ENCODE measurements at regions not wholly inside any gene's neighbourhood (a gene's known extent, or its start where the extent isn't known, plus 50 kb on each side); places are given as distances from the start of the nearest gene placed in this dataset.

DNA sequence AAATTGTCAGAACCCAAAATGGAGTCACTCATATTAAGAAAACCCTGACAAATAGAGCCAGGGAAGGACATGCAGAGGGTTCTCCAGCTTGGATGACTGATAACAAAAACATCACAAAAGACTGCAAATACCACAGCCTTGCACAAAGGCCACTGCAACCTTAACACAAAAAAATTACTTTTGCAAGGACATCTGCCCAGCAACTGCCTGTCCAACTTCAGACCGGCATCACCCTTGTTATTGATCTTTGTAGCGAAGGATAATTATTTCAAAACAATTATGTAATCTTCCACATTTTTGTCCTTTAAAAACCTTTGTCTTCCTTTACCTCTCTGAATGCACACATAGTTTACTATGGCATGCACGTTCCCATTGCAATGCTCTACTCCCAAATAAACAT lies 100.6 kb upstream of the TBX3 start:
- Histone ChIP-seq H2AFZ (ENCODE audit: low read depth, low read length) (no peak overlapping the region), H3K4me1 (ENCODE audit: control insufficient read depth, extremely low read depth, insufficient read depth, low read length) (no peaks in the 10 kb centered on the region), H3K9me3 (replicated peaks; ENCODE audit: control insufficient read depth, insufficient read depth, low read length) (peaks cover 3% of the 10 kb centered on the region), H3K36me3 (ENCODE audit: control insufficient read depth in 2 of 2, extremely low read depth in 1 of 2, insufficient read depth in 2 of 2, low read length in 2 of 2) (no peaks in the 10 kb centered on the region), H3K9me1 (replicated peaks; ENCODE audit: control insufficient read depth, extremely low read depth, insufficient read depth, low read length) (no peaks in the 10 kb centered on the region), H3K27ac (ENCODE audit: insufficient read depth, low read depth, low read length) (no peak overlapping the region), H3K4me3 (replicated peaks in 1 of 3; ENCODE audit: insufficient read depth in 1 of 3, low read depth in 1 of 3, low read length in 3 of 3) (no peak overlapping the region), H3K27me3 (ENCODE audit: control insufficient read depth in 2 of 2, insufficient read depth in 2 of 2, low read length in 2 of 2) (no peaks in the 10 kb centered on the region), H3K9ac (replicated peaks; ENCODE audit: extremely low read depth, insufficient read depth, low read length) (no peak overlapping the region), H3K79me2 (ENCODE audit: control insufficient read depth, insufficient read depth, low read length) (no peaks in the 10 kb centered on the region), H3K4me2 (ENCODE audit: insufficient read depth, low read length) (no peak overlapping the region), H4K20me1 (replicated peaks; ENCODE audit: control insufficient read depth, extremely low read depth, insufficient read depth, low read length) (no peaks in the 10 kb centered on the region)
- FAIRE-seq (no peak), DNase-seq (ENCODE audit: low read depth, low spot score) (no peak)
- dilution Hi-C loops (cut with MboI; ENCODE audit: extremely low pct_ligation_motif_present, low sequenced_read_pairs) (no loop called here), intact Hi-C loops (cut with micrococcal nuclease) (no loop called here)
- ChIA-PET POLR2A (no interaction called here), CTCF (no interaction called here)
- TF ChIP-seq, protein P1, sequence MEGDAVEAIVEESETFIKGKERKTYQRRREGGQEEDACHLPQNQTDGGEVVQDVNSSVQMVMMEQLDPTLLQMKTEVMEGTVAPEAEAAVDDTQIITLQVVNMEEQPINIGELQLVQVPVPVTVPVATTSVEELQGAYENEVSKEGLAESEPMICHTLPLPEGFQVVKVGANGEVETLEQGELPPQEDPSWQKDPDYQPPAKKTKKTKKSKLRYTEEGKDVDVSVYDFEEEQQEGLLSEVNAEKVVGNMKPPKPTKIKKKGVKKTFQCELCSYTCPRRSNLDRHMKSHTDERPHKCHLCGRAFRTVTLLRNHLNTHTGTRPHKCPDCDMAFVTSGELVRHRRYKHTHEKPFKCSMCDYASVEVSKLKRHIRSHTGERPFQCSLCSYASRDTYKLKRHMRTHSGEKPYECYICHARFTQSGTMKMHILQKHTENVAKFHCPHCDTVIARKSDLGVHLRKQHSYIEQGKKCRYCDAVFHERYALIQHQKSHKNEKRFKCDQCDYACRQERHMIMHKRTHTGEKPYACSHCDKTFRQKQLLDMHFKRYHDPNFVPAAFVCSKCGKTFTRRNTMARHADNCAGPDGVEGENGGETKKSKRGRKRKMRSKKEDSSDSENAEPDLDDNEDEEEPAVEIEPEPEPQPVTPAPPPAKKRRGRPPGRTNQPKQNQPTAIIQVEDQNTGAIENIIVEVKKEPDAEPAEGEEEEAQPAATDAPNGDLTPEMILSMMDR (IDR thresholded peaks at IDR 0.05; ENCODE audit: extremely low read depth in 1 of 2, insufficient read depth in 1 of 2, low read depth in 1 of 2, low read length in 2 of 2), result no peak
- BruUV-seq (replicated peaks), result no TSS peak

DNA sequence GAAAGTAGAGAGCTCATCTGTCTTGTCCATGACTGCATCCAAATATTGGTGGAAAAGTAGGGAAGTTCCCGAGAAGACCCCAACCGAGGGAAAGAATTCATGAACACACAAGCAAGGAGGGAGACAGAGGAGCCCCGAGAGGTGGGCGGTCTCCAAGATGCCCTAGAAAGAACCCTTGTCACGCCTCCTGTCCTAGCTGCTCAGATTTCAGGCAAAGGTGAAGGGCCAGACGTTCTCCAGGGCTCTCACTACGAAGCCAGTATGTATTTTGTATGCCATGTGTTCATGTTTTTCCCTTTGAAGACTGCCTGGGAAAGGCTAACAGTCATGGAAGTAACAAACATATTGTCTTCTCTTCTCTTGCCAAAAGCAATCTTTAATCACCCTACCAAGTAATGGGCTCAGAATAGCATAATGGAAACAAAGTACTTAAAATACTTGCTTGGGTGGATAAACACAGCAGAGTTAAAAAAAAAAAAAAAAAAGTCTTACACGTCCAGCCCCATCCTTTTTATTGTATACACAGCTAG lies 99.2 kb upstream of the TBX3 start:
- Histone ChIP-seq H4K20me1 (replicated peaks; ENCODE audit: control insufficient read depth, extremely low read depth, insufficient read depth, low read length) (no peaks in the 10 kb centered on the region), H3K9me3 (replicated peaks; ENCODE audit: control insufficient read depth, insufficient read depth, low read length) (peaks cover 3% of the 10 kb centered on the region), H3K9ac (replicated peaks; ENCODE audit: extremely low read depth, insufficient read depth, low read length) (no peak overlapping the region), H3K36me3 (ENCODE audit: control insufficient read depth in 2 of 2, extremely low read depth in 1 of 2, insufficient read depth in 2 of 2, low read length in 2 of 2) (no peaks in the 10 kb centered on the region), H2AFZ (ENCODE audit: low read depth, low read length) (no peak overlapping the region), H3K79me2 (ENCODE audit: control insufficient read depth, insufficient read depth, low read length) (no peaks in the 10 kb centered on the region), H3K4me3 (replicated peaks in 1 of 3; ENCODE audit: insufficient read depth in 1 of 3, low read depth in 1 of 3, low read length in 3 of 3) (no peak overlapping the region), H3K4me2 (ENCODE audit: insufficient read depth, low read length) (no peak overlapping the region), H3K4me1 (ENCODE audit: control insufficient read depth, extremely low read depth, insufficient read depth, low read length) (no peaks in the 10 kb centered on the region), H3K9me1 (replicated peaks; ENCODE audit: control insufficient read depth, extremely low read depth, insufficient read depth, low read length) (no peaks in the 10 kb centered on the region), H3K27ac (ENCODE audit: insufficient read depth, low read depth, low read length) (no peak overlapping the region), H3K27me3 (ENCODE audit: control insufficient read depth in 2 of 2, insufficient read depth in 2 of 2, low read length in 2 of 2) (no peaks in the 10 kb centered on the region)
- intact Hi-C loops (cut with micrococcal nuclease) (no loop called here), dilution Hi-C loops (cut with MboI; ENCODE audit: extremely low pct_ligation_motif_present, low sequenced_read_pairs) (no loop called here)
- POLR2A ChIA-PET, result no interaction called here
- FAIRE-seq, result no peak
- BruUV-seq (replicated peaks), result no TSS peak
- TF ChIP-seq, protein P2, sequence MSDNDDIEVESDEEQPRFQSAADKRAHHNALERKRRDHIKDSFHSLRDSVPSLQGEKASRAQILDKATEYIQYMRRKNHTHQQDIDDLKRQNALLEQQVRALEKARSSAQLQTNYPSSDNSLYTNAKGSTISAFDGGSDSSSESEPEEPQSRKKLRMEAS (IDR thresholded peaks at IDR 0.05; ENCODE audit: insufficient read depth, insufficient read length), result no peak
- no peak for TF ChIP-seq JUN (IDR thresholded peaks at IDR 0.05; ENCODE audit: borderline replicate concordance, insufficient read depth, insufficient read length, low read depth)
- TF ChIP-seq, protein P1 (IDR thresholded peaks at IDR 0.05; ENCODE audit: extremely low read depth in 1 of 2, insufficient read depth in 1 of 2, low read depth in 1 of 2, low read length in 2 of 2), result no peak
- DNase-seq (ENCODE audit: low read depth, low spot score), result no peak
- CTCF ChIA-PET, result no interaction called here

Data from endothelial cell of umbilical vein (primary cell).